T-cell (primary cell): ENCODE measurements at regions not wholly inside any gene's neighbourhood (a gene's known extent, or its start where the extent isn't known, plus 50 kb on each side); places are given as distances from the start of the nearest gene placed in this dataset.

ENCODE experiments used
- ATAC-seq, 4 experiments: fragments of 200-7000 bp in 3 of 4; fragments of 150-1000 bp in 1 of 4; cut with Tn5 transposase; replicated peaks in 1 of 4; 1 replicate in 3 of 4; 2 replicates in 1 of 4; pipeline ENCODE4 v1.10.0; 2021; ENCODE audit warnings: moderate library complexity in 3 of 4, mild to moderate bottlenecking in 2 of 4, moderate number of reproducible peaks in 1 of 4
- CTCF ChIA-PET, 2 donors: fragments of 300-600 bp; sonication (Branson Sonifier 250); formaldehyde crosslinking; loops; one replicate each; lab custom pipeline; 2022; ENCODE audit warnings: antibody characterized with exemption in 2 of 2; lab: Charles Lee
- POLR2A ChIA-PET, 2 donors: fragments of 300-600 bp; sonication (Branson Sonifier 250); formaldehyde crosslinking; loops; one replicate each; lab custom pipeline; 2022; ENCODE audit warnings: antibody characterized with exemption in 2 of 2; lab: Charles Lee
- DNase-seq, 35 experiments: peaks; one replicate each; pipeline versions ENCODE4 v3.0.0 to v3.0.0-alpha.2; 2013 to 2023
- H3K27ac ChIP-seq: one replicate; pipeline ENCODE4 v1.5.1; 2013; ENCODE audit warnings: low read length
- H3K27me3 ChIP-seq, 2 experiments: replicated peaks in 1 of 2; 1 replicate in 1 of 2; 2 replicates in 1 of 2; pipeline versions ENCODE4 v1.6.1 to v1.7.0; 2013; ENCODE audit warnings: low read length in 1 of 2, mixed read lengths in 1 of 2; ENCODE audit not compliant: control insufficient read depth in 2 of 2, insufficient read depth in 2 of 2; ENCODE audit errors: extremely low read depth in 1 of 2
- H3K36me3 ChIP-seq, 2 donors: 1 replicate in 1 of 2; 2 replicates in 1 of 2; pipeline versions ENCODE4 v1.6.1 to v1.7.0; 2013; ENCODE audit warnings: low read length in 1 of 2; ENCODE audit not compliant: control insufficient read depth in 2 of 2, insufficient read depth in 1 of 2; ENCODE audit errors: extremely low read depth in 1 of 2
- H3K4me1 ChIP-seq, 2 experiments: 1 replicate in 1 of 2; 2 replicates in 1 of 2; pipeline versions ENCODE4 v1.6.1 to v1.7.0; 2013; ENCODE audit warnings: low read length in 2 of 2, mixed read lengths in 1 of 2; ENCODE audit not compliant: insufficient read depth in 2 of 2, control insufficient read depth in 1 of 2; ENCODE audit errors: extremely low read depth in 1 of 2
- H3K4me3 ChIP-seq, 2 donors: 1 replicate in 1 of 2; 2 replicates in 1 of 2; pipeline versions ENCODE4 v1.5.1 to v1.7.0; 2013; ENCODE audit warnings: mild to moderate bottlenecking in 2 of 2, low read length in 1 of 2, moderate library complexity in 1 of 2; ENCODE audit not compliant: control insufficient read depth in 1 of 2; ENCODE audit errors: extremely low read depth in 1 of 2
- H3K9me3 ChIP-seq: 2 replicates; pipeline ENCODE4 v1.7.0; 2013
- H3K27ac Mint-ChIP-seq, 2 donors: one replicate each; pipeline ENCODE4 v1.8.0; 2020 to 2021; ENCODE audit warnings: mild to moderate bottlenecking in 2 of 2, mixed read lengths in 2 of 2
- H3K27me3 Mint-ChIP-seq, 2 donors: one replicate each; pipeline ENCODE4 v1.8.0; 2021 to 2022; ENCODE audit warnings: mixed read lengths in 2 of 2
- H3K36me3 Mint-ChIP-seq: one replicate; pipeline ENCODE4 v1.8.0; 2021; ENCODE audit warnings: mixed read lengths
- H3K4me1 Mint-ChIP-seq, 3 donors: one replicate each; pipeline ENCODE4 v1.8.0; 2020 to 2022; ENCODE audit warnings: mixed read lengths in 3 of 3, mild to moderate bottlenecking in 1 of 3
- H3K4me3 Mint-ChIP-seq, 3 donors: one replicate each; pipeline ENCODE4 v1.8.0; 2020 to 2022; ENCODE audit warnings: mild to moderate bottlenecking in 3 of 3, mixed read lengths in 3 of 3, moderate library complexity in 3 of 3
- H3K9me3 Mint-ChIP-seq, 3 donors: one replicate each; pipeline ENCODE4 v1.8.0; 2020 to 2022; ENCODE audit warnings: mixed read lengths in 3 of 3
- WGBS: methylation state at CpG from one replicate; pipeline ENCODE4 v1.1.5; 2013; ENCODE audit warnings: missing lambda C conversion rate; ENCODE audit not compliant: insufficient coverage; 5-methylcytosine and 5-hydroxymethylcytosine counted together

GRCh38 chr1:116819081-116819480, 64.9 kb downstream of the CD2 start:
- H3K36me3 ChIP-seq: no peaks in the 10 kb centered on the region
- Mint-ChIP-seq H3K27ac (no peak overlapping the region), H3K36me3 (peaks cover under 1% of the 10 kb centered on the region), H3K4me1 (peaks cover 28 to 32% (median 31%) of the 10 kb centered on the region in 3 donors), H3K4me3 (no peak overlapping the region), H3K27me3 (no peaks in the 10 kb centered on the region), H3K9me3 (peaks cover under 1 to 3% (median 2%) of the 10 kb centered on the region in 3 donors)
- no peak overlapping the region for H3K4me3 ChIP-seq
- H3K27ac ChIP-seq: no peak overlapping the region
- DNase-seq: no peak
- 71% methylated on average over 5 of the region's 6 CpGs for WGBS
- CTCF ChIA-PET: interaction anchor here (0.6 to 5.4 kb wide), 6 partner anchors 8 to 455 kb away, joined by 4 to 91 read pairs (median 8); no protein-coding TSS in a partner anchor
- H3K4me1 ChIP-seq: peaks cover 23 to 27% of the 10 kb centered on the region in 2 experiments
- H3K9me3 ChIP-seq: no peaks in the 10 kb centered on the region
- no peak for ATAC-seq
- POLR2A ChIA-PET: no interaction called here
- no peaks in the 10 kb centered on the region for H3K27me3 ChIP-seq

DNA sequence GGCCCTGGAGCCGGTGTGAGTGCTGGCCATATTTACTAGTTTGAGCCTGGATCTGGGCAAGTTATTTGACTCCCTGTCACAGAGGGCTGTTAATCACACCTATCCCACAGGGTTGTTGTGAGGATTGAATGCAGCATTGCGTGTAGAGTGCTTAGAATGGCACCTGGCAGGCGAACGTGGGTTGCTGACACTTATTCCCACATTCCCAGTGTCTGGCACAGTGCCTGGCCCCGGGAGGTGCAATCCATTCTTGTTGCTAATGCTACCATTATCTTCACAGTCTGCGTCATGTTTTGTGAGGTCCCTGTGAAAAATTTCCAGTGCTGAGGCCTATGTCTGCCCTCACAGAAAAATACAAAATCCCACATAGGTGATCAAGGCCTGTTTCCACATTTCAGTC, 66.1 kb downstream of the CD2 start:
- CTCF ChIA-PET: interaction anchor here (0.5 to 0.6 kb wide), 2 partner anchors 8 to 692 kb away, joined by 3 to 10 read pairs; no protein-coding TSS in a partner anchor
- Mint-ChIP-seq H3K4me1 (peaks cover 21 to 27% (median 25%) of the 10 kb centered on the region in 3 donors), H3K27me3 (no peaks in the 10 kb centered on the region), H3K9me3 (no peaks in the 10 kb centered on the region), H3K4me3 (no peak overlapping the region), H3K27ac (no peak overlapping the region), H3K36me3 (no peaks in the 10 kb centered on the region)
- POLR2A ChIA-PET: no interaction called here
- WGBS: 90% methylated on average over 4 of the region's 6 CpGs
- Histone ChIP-seq H3K4me3 (no peak overlapping the region), H3K9me3 (no peaks in the 10 kb centered on the region), H3K4me1 (peaks cover 20 to 25% of the 10 kb centered on the region in 2 experiments), H3K27me3 (no peaks in the 10 kb centered on the region), H3K36me3 (no peaks in the 10 kb centered on the region), H3K27ac (no peak overlapping the region)
- DNase-seq (no peak), ATAC-seq (no peak)

DNA sequence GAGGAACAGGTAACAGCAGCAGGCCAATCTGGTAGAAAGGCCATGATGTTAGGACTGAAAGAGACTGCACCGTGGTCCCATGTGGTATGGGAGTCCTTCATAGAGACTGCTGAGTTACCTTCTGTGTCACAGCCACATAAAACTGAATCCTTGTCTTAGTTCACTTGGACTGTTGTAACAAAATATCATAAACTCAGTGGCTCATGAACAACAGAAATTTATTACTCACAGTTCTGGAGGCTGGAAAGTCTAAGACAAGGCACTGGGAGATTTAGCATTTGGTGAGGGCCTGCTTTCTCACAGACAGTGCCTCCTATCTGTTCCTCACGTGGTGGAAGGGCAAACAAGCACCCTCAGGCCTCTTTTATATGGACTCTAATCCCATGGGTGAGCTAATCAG, 67.5 kb downstream of the CD2 start:
- Mint-ChIP-seq H3K9me3 (no peaks in the 10 kb centered on the region), H3K4me1 (peaks cover 18 to 26% (median 22%) of the 10 kb centered on the region in 3 donors), H3K36me3 (no peaks in the 10 kb centered on the region), H3K4me3 (no peak overlapping the region), H3K27ac (no peak overlapping the region), H3K27me3 (no peaks in the 10 kb centered on the region)
- ChIA-PET POLR2A (no interaction called here), CTCF (no interaction called here)
- H3K27me3 ChIP-seq: no peaks in the 10 kb centered on the region
- 80% methylated on average over 1 of the region's 2 CpGs for whole genome bisulfite sequencing
- no peaks in the 10 kb centered on the region for H3K36me3 ChIP-seq
- no peak overlapping the region for H3K27ac ChIP-seq
- ATAC-seq (no peak), DNase-seq (no peak)
- no peak overlapping the region for H3K4me3 ChIP-seq
- H3K9me3 ChIP-seq: no peaks in the 10 kb centered on the region
- peaks cover 16 to 17% of the 10 kb centered on the region in 2 experiments for H3K4me1 ChIP-seq

- Mint-ChIP-seq H3K27me3 (no peaks in the 10 kb centered on the region), H3K4me3 (no peak overlapping the region), H3K9me3 (peaks cover 0 to 4% (median 0%) of the 10 kb centered on the region in 3 donors), H3K27ac (no peak overlapping the region), H3K36me3 (no peaks in the 10 kb centered on the region), H3K4me1 (peaks cover 14 to 27% (median 19%) of the 10 kb centered on the region in 3 donors)
- DNase-seq (no peak), ATAC-seq (no peak)
- H3K27ac ChIP-seq: no peak overlapping the region
- H3K4me3 ChIP-seq: no peak overlapping the region
- H3K27me3 ChIP-seq: no peaks in the 10 kb centered on the region
- WGBS: 95% methylated on average over 5 of the region's 5 CpGs
- H3K36me3 ChIP-seq: no peaks in the 10 kb centered on the region
- H3K9me3 ChIP-seq: no peaks in the 10 kb centered on the region
- ChIA-PET POLR2A (no interaction called here), CTCF (interaction anchor here in 1 of 2 donors (0.9 kb wide), 1 partner anchor 87 kb away, joined by 3 read pairs; no protein-coding TSS in a partner anchor)
- H3K4me1 ChIP-seq: peaks cover 8 to 13% of the 10 kb centered on the region in 2 experiments
Observed at GRCh38 chr1:116824631-116825206, 70.5 kb downstream of the CD2 start.

DNA sequence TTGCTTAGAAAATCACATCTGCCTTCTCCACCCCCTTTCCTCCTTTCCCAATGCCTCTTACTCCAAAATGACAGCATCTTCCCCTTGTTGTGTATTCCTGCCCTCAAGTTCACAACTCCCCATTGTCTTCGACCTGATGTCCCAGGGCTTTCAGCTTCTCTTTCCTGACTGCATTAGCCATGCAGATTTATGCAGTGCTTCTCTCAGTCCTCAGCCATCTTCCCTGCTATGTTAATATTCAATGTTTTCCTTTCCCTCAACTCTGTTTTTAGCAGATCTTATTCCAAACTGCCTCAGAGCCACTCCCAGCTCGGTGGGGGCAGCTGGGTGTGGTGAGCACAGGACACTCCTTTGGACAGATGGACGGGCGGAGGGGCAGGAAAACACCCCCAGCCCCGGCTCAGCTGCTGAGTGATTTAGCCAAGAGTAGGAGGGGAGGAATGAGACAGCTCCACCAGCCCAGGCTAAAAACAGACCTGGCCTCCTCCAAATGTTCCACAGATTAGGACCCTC, 71.0 kb downstream of the CD2 start:
- DNase-seq (no peak), ATAC-seq (no peak)
- Histone ChIP-seq H3K27ac (no peak overlapping the region), H3K27me3 (no peaks in the 10 kb centered on the region), H3K9me3 (no peaks in the 10 kb centered on the region), H3K4me1 (peaks cover 8 to 13% of the 10 kb centered on the region in 2 experiments), H3K4me3 (no peak overlapping the region), H3K36me3 (no peaks in the 10 kb centered on the region)
- ChIA-PET POLR2A (no interaction called here), CTCF (interaction anchor here in 1 of 2 donors (0.9 kb wide), 1 partner anchor 87 kb away, joined by 3 read pairs; no protein-coding TSS in a partner anchor)
- H3K36me3 Mint-ChIP-seq: no peaks in the 10 kb centered on the region
- H3K9me3 Mint-ChIP-seq: peaks cover 0 to 4% (median 0%) of the 10 kb centered on the region in 3 donors
- 62% methylated on average over 2 of the region's 5 CpGs for WGBS
- no peaks in the 10 kb centered on the region for H3K27me3 Mint-ChIP-seq
- H3K4me1 Mint-ChIP-seq: peaks cover 14 to 27% (median 19%) of the 10 kb centered on the region in 3 donors
- no peak overlapping the region for H3K4me3 Mint-ChIP-seq
- H3K27ac Mint-ChIP-seq: no peak overlapping the region

DNA sequence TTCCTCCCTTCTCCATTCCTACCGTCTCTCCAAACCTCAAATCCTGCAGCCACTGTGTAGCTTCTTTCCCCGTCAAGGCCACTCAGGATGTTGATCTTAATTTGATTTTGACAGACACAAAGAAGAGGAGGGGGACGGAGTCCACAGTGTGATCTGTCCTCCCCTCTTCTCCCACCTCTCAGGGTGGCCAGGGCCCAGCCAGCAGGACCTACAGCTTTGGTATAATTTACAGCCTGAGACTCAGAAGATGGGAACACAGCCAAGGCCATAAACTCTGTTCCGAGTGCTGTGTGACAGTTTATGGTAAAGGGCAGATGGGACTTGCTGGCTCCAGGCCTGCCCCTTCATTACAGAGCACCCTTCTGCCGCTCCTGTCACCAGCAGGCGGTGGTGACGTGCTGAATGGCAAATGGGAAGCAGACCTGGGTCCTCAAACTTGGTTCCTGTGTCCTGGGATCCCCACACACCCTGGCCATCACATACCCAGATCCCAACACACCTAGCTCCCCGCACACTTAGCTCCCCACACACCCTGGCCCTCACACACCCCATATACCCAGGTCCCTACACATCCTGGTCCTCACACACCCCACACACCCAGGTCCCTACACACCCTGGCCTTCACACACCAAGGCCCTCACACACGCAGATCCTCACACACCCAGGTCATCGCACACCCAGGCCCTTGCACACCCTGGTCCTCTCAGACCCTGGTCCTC, 71.6 kb downstream of the CD2 start:
- H3K27me3 ChIP-seq: no peaks in the 10 kb centered on the region
- ChIA-PET POLR2A (no interaction called here), CTCF (no interaction called here)
- DNase-seq (no peak), ATAC-seq (no peak)
- H3K27ac ChIP-seq: no peak overlapping the region
- peaks cover 0 to 4% (median 0%) of the 10 kb centered on the region in 3 donors for H3K9me3 Mint-ChIP-seq
- WGBS: 92% methylated on average over 4 of the region's 10 CpGs
- peak overlapping the region; percentile 22 to 45 for H3K27ac Mint-ChIP-seq
- no peak overlapping the region for H3K4me3 Mint-ChIP-seq
- H3K36me3 Mint-ChIP-seq: no peaks in the 10 kb centered on the region
- H3K4me1 Mint-ChIP-seq: peaks cover 14 to 27% (median 19%) of the 10 kb centered on the region in 3 donors
- H3K9me3 ChIP-seq: no peaks in the 10 kb centered on the region
- peaks cover 8 to 13% of the 10 kb centered on the region in 2 experiments for H3K4me1 ChIP-seq
- H3K4me3 ChIP-seq: no peak overlapping the region
- no peaks in the 10 kb centered on the region for H3K36me3 ChIP-seq
- no peaks in the 10 kb centered on the region for H3K27me3 Mint-ChIP-seq
